Cerebellar cortex (tissue), 1 donor: ENCODE measurements at regions not wholly inside any gene's neighbourhood (a gene's known extent, or its start where the extent isn't known, plus 50 kb on each side); places are given as distances from the start of the nearest gene placed in this dataset.
"Not testable (repeated sequence)": the region's sequence is repeated elsewhere in the genome, so short reads cannot be mapped to it uniquely, and the experiment has no call there.

Experiments used
- DNase-seq: peaks from one replicate; pipeline ENCODE4 v3.0.0-alpha.2; 2015; ENCODE audit warnings: low spot score

GRCh38 chr6:155853011-155853410 lies 397.4 kb upstream of the NOX3 start:
- DNase-seq = no peak

- DNase-seq = no peak
Measured at GRCh38 chr6:155850408-155850841, 394.8 kb upstream of the NOX3 start.

GRCh38 chr6:155847711-155848110 lies 392.1 kb upstream of the NOX3 start:
- DNase-seq = no peak

GRCh38 chr6:155837474-155837873 lies 381.8 kb upstream of the NOX3 start:
- no peak for DNase-seq

- no peak for DNase-seq
Measured at GRCh38 chr6:155832596-155832995, 377.0 kb upstream of the NOX3 start.

- DNase-seq = no peak
Measured at GRCh38 chr6:155830531-155830930, 374.9 kb upstream of the NOX3 start.

GRCh38 chr6:155829646-155830045 lies 374.0 kb upstream of the NOX3 start:
- DNase-seq = no peak

GRCh38 chr6:155828989-155829388 lies 373.4 kb upstream of the NOX3 start:
- DNase-seq = no peak

GRCh38 chr6:155818698-155819097 lies 363.1 kb upstream of the NOX3 start:
- DNase-seq = no peak

- DNase-seq = no peak
Measured at GRCh38 chr6:155813548-155813947, 357.9 kb upstream of the NOX3 start.

GRCh38 chr6:155807243-155807642 lies 351.6 kb upstream of the NOX3 start:
- no peak for DNase-seq

GRCh38 chr6:155801046-155801445 lies 345.4 kb upstream of the NOX3 start:
- DNase-seq = no peak

- not testable (repeated sequence) for DNase-seq
Measured at GRCh38 chr6:155798876-155799275, 343.2 kb upstream of the NOX3 start.

- no peak for DNase-seq
Measured at GRCh38 chr6:155795173-155795796, 339.6 kb upstream of the NOX3 start.

GRCh38 chr6:155791891-155792290 lies 336.3 kb upstream of the NOX3 start:
- DNase-seq = no peak

- no peak for DNase-seq
Measured at GRCh38 chr6:155791186-155791585, 335.5 kb upstream of the NOX3 start.

- DNase-seq = no peak
Measured at GRCh38 chr6:155787168-155787567, 331.5 kb upstream of the NOX3 start.

GRCh38 chr6:155786528-155786927 lies 330.9 kb upstream of the NOX3 start:
- no peak for DNase-seq

- no peak for DNase-seq
Measured at GRCh38 chr6:155782739-155783459, 327.3 kb upstream of the NOX3 start.

GRCh38 chr6:155782320-155782731 lies 326.7 kb upstream of the NOX3 start:
- no peak for DNase-seq

- no peak for DNase-seq
Measured at GRCh38 chr6:155779456-155779855, 323.8 kb upstream of the NOX3 start.

- no peak for DNase-seq
Measured at GRCh38 chr6:155778336-155778735, 322.7 kb upstream of the NOX3 start.

- no peak for DNase-seq
Measured at GRCh38 chr6:155771822-155772221, 316.2 kb upstream of the NOX3 start.

- DNase-seq = no peak
Measured at GRCh38 chr6:155770856-155771255, 315.2 kb upstream of the NOX3 start.
